ENCODE measurements at regions not wholly inside any gene's neighbourhood (a gene's known extent, or its start where the extent isn't known, plus 50 kb on each side); places are given as distances from the start of the nearest gene placed in this dataset.

DNA sequence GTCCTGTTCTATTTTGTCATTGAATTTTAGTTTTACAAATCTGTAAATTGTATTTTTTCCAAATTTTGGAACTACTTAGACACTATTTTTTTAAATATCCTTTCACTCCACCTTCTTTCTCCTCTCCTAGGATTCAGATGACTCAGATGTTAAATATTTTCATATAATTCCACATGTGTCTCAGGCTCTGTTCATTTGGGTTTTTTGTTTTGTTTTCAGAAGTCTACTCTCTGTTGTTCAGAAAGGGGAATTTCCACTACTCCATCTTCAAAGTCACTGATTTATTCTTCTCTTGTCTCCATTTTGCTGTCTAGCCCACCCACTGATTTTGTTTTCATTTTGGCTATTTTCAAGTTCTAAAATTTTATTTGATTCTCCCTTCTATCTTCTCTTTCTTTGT lies 264.0 kb upstream of the SLIT2 start:
- TF ChIP-seq, protein P1, sequence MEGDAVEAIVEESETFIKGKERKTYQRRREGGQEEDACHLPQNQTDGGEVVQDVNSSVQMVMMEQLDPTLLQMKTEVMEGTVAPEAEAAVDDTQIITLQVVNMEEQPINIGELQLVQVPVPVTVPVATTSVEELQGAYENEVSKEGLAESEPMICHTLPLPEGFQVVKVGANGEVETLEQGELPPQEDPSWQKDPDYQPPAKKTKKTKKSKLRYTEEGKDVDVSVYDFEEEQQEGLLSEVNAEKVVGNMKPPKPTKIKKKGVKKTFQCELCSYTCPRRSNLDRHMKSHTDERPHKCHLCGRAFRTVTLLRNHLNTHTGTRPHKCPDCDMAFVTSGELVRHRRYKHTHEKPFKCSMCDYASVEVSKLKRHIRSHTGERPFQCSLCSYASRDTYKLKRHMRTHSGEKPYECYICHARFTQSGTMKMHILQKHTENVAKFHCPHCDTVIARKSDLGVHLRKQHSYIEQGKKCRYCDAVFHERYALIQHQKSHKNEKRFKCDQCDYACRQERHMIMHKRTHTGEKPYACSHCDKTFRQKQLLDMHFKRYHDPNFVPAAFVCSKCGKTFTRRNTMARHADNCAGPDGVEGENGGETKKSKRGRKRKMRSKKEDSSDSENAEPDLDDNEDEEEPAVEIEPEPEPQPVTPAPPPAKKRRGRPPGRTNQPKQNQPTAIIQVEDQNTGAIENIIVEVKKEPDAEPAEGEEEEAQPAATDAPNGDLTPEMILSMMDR (IDR thresholded peaks at IDR 0.05), result no peak
- TF ChIP-seq POLR2A (IDR thresholded peaks at IDR 0.05), result no peak
